ENCODE measurements at regions not wholly inside any gene's neighbourhood (a gene's known extent, or its start where the extent isn't known, plus 50 kb on each side); places are given as distances from the start of the nearest gene placed in this dataset.

GRCh38 chr10:121292321-121292720 is 305.9 kb downstream of the FGFR2 start:
- TF ChIP-seq CTCF (IDR thresholded peaks at IDR 0.05; ENCODE audit: low read depth, low read length) = no peak
- Histone ChIP-seq H3K27me3 (ENCODE audit: control insufficient read depth, insufficient read depth, low read length) (no peaks in the 10 kb centered on the region), H3K9me3 (ENCODE audit: control insufficient read depth, insufficient read depth, low read length) (peaks cover 32% of the 10 kb centered on the region), H3K4me3 (ENCODE audit: low read depth, low read length) (no peak overlapping the region), H3K27ac (ENCODE audit: low read depth, low read length) (no peak overlapping the region)
- CTCF ChIA-PET = no interaction called here
- no peak for DNase-seq (ENCODE audit: low read depth, low spot score)
- POLR2A ChIA-PET = no interaction called here

DNA sequence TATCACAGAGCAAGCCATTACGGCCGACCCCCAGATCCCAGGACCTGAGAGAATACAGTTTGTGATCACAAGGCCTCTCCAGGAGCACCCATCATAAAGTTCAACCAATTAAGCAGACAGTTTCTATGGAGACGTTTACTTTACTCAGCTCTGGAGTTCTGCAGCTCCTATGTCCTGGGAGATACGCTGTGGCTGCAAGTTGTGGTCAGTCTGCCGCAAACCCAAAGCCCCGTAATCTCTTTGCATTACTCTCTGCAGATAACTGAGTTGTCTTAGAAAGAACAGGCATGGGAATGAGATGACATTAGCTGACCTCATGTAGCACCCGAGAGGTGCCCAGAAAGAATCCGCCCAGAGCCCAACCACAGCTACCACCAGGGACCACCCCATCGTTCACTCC is 305.1 kb downstream of the FGFR2 start:
- no peak overlapping the region for H3K4me3 ChIP-seq (ENCODE audit: low read depth, low read length)
- peaks cover 32% of the 10 kb centered on the region for H3K9me3 ChIP-seq (ENCODE audit: control insufficient read depth, insufficient read depth, low read length)
- TF ChIP-seq CTCF (IDR thresholded peaks at IDR 0.05; ENCODE audit: low read depth, low read length) = no peak
- no peaks in the 10 kb centered on the region for H3K27me3 ChIP-seq (ENCODE audit: control insufficient read depth, insufficient read depth, low read length)
- ChIA-PET CTCF (no interaction called here), POLR2A (no interaction called here)
- no peak overlapping the region for H3K27ac ChIP-seq (ENCODE audit: low read depth, low read length)
- DNase-seq (ENCODE audit: low read depth, low spot score) = no peak

DNA sequence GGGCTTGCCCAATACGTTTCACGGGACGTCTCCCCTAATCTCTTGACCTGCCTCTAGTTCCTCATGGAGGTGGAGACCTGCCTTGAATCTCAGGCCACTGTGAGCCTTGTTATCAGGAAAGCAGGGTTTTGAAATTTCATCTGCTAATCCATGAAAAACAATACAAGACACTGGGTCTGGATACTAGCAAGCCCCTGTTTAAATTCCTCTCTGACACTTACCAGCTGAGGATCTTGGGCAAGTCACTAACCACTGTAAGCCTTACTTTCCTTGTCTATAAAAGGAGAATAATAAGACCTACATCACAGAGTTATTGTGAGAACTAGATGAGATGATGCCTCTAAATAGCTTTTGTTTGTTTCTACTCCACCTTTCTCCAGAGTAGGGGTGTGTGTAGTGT is 303.6 kb downstream of the FGFR2 start:
- ChIA-PET CTCF (no interaction called here), POLR2A (no interaction called here)
- no peak overlapping the region for H3K27ac ChIP-seq (ENCODE audit: low read depth, low read length)
- H3K4me3 ChIP-seq (ENCODE audit: low read depth, low read length) = no peak overlapping the region
- DNase-seq (ENCODE audit: low read depth, low spot score) = no peak
- no peak for TF ChIP-seq CTCF (IDR thresholded peaks at IDR 0.05; ENCODE audit: low read depth, low read length)
- peaks cover 35% of the 10 kb centered on the region for H3K9me3 ChIP-seq (ENCODE audit: control insufficient read depth, insufficient read depth, low read length)
- H3K27me3 ChIP-seq (ENCODE audit: control insufficient read depth, insufficient read depth, low read length) = no peaks in the 10 kb centered on the region

DNA sequence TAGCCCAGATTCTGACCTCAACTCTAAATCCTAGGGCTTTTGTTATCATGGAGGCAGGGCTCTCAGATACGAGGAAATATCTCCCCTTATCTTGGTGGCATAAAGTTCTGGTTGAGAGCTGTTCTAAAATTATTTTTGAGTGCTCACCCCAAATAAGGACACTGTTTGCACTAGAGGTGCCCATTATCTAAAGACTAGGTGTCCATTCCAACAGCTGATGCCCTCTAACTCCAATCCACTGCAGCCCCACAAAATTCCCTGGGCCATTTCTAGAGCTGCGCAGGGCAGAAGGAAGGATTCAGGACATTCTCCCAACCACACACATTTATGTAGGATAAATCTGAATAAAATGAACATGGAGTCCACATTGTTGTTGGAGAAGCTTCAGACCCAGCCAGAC is 301.9 kb downstream of the FGFR2 start:
- Histone ChIP-seq H3K9me3 (ENCODE audit: control insufficient read depth, insufficient read depth, low read length) (peaks cover 40% of the 10 kb centered on the region), H3K27me3 (ENCODE audit: control insufficient read depth, insufficient read depth, low read length) (no peaks in the 10 kb centered on the region), H3K4me3 (ENCODE audit: low read depth, low read length) (no peak overlapping the region), H3K27ac (ENCODE audit: low read depth, low read length) (no peak overlapping the region)
- no peak for DNase-seq (ENCODE audit: low read depth, low spot score)
- TF ChIP-seq CTCF (IDR thresholded peaks at IDR 0.05; ENCODE audit: low read depth, low read length) = no peak
- ChIA-PET POLR2A (no interaction called here), CTCF (no interaction called here)

DNA sequence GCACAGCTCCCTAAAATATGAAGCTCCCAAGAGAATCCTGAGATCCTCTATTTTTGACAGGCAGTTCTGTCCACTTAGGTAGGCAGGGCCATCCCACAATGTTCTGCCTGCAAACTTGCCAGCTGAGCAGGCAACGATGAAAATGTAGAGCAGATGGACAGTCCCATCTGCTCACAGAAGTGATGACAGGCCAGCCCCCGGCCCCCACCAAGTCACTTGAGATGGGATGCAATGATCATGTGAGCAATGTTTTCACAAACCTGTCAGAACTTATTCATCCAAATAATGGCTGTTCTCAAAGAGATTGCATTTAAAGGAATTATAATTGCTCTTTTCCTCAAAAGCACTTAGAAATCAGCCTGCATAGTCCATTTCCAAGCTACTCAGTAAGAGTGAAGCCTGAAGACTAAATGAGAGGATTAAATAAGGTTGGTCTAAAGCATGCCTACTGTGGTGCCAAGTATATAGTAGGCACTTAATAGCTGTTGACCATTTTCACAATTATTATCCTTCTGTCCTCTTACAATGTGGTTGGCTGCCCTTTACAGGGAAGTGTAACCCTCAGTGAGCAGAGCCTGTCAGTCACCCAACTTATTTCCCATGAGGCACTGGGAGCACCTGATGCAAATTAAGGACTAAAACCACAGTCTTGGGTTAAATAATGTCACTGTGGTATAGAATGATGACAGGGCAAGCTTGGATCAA is 301.2 kb downstream of the FGFR2 start:
- Histone ChIP-seq H3K9me3 (ENCODE audit: control insufficient read depth, insufficient read depth, low read length) (peaks cover 40% of the 10 kb centered on the region), H3K4me3 (ENCODE audit: low read depth, low read length) (no peak overlapping the region), H3K27ac (ENCODE audit: low read depth, low read length) (no peak overlapping the region), H3K27me3 (ENCODE audit: control insufficient read depth, insufficient read depth, low read length) (no peaks in the 10 kb centered on the region)
- no peak for DNase-seq (ENCODE audit: low read depth, low spot score)
- ChIA-PET CTCF (no interaction called here), POLR2A (no interaction called here)
- no peak for TF ChIP-seq CTCF (IDR thresholded peaks at IDR 0.05; ENCODE audit: low read depth, low read length)
